IPS DF 19.7 (cell line): ENCODE measurements at regions not wholly inside any gene's neighbourhood (a gene's known extent, or its start where the extent isn't known, plus 50 kb on each side); places are given as distances from the start of the nearest gene placed in this dataset.
A peak's percentile ranks its signal among the peaks of the same experiment; 100 is the strongest.

Source experiments
- DNase-seq: peaks from one replicate; pipeline ENCODE4 v3.0.0-alpha.2; 2013; ENCODE audit warnings: low read depth, low spot score

- no peak for DNase-seq
Measured at GRCh38 chr2:155310589-155310988, 612.1 kb downstream of the KCNJ3 start.

- DNase-seq = no peak
Measured at GRCh38 chr2:155309483-155309882, 611.0 kb downstream of the KCNJ3 start.

DNA sequence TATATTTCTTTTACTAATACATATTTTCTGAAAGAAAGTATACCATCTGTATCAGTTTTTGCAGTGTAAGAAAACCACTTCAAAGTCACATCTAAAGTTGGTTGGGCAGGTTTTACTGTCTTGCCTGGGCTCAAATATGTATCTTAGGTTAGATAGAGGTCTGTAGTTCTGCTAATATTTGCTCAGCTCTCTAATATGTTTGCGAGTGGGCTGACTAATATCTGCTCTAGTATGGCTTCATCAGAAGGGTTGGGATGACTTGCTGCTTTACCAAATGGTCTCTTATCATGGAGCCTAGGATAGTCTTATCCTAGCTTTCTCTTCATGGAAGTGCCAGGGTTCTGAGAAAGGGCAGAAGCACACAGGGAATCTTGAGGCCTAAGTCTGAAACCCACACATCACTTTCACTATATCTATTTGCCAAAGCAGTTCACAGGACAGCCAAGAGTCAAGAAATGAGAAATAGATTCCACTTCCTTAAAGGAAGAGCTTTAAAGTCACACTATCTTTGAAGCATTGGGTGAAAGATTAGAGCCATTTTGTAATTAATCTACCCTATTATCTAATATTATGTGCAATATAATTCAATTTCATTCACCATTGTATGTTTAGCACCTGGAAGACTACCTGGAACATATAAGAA is 610.0 kb downstream of the KCNJ3 start:
- DNase-seq = no peak

- no peak for DNase-seq
Measured at GRCh38 chr2:155301221-155301620, 602.7 kb downstream of the KCNJ3 start.

GRCh38 chr2:155298001-155298400 is 599.5 kb downstream of the KCNJ3 start:
- DNase-seq = no peak

DNA sequence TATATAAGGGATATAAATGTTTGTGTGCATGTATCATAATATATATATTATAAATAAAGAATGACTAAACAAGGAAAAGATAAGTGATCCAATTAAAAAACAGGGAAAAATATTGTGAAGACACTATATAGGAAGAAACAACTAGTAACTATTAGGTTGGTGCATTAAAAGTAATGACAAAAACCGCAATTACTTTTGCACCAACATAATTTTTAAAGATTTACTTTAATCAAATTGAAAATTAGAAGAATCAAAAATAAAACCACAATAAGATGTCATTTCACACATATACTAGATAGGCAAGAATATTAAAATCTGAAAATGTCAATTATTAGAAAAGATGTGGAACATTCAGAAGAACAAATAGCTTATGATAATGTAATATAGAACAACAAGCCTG is 595.9 kb downstream of the KCNJ3 start:
- DNase-seq = no peak

GRCh38 chr2:155281907-155282306 is 583.4 kb downstream of the KCNJ3 start:
- no peak for DNase-seq

- no peak for DNase-seq
Measured at GRCh38 chr2:155273323-155273722, 574.8 kb downstream of the KCNJ3 start.

DNA sequence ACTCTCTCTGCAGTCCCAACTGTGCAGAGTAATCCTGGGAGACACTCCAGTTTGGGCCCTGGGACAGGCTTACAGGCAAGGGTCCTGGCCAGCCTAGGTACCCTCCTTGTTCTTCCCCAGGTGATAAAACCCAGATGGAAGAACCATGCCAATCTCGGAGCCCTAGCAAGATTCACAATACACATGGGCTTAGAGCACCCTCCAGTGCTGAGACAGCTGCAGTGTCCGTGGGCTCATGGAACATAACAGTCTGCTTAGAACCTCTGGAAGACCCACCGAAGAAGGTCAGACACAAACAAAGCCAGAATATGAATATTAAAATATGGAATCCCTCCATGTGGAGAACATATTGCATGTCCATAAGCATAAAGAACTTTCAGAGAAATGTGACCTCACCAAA is 568.1 kb downstream of the KCNJ3 start:
- DNase-seq = no peak

- DNase-seq = no peak
Measured at GRCh38 chr2:155266109-155266508, 567.6 kb downstream of the KCNJ3 start.

- peak; percentile 60 for DNase-seq
Measured at GRCh38 chr2:155256803-155257202, 558.3 kb downstream of the KCNJ3 start.

GRCh38 chr2:155250800-155251199 is 552.3 kb downstream of the KCNJ3 start:
- no peak for DNase-seq

- DNase-seq = no peak
Measured at GRCh38 chr2:155240176-155240575, 541.7 kb downstream of the KCNJ3 start.

- DNase-seq = no peak
Measured at GRCh38 chr2:155235710-155236109, 537.2 kb downstream of the KCNJ3 start.

- no peak for DNase-seq
Measured at GRCh38 chr2:155223781-155224406, 525.4 kb downstream of the KCNJ3 start.

DNA sequence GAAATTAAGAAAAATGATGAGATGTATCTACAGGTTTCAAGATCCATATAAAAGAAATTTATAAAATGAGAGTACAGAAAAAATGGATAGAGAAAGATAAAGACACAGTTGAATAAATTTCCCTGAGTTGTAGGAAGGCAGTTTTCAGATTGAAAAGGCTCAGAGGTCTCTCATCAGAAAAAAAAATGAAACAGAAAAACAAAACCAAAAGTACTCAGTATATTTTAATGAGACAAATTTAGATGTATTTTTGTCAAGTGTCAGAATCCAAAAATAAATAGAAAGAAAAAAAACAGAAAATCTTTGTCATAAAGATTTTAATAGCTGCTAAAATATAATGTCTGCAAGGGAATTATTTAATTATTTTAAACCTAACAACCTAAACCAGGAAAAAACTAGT is 520.5 kb downstream of the KCNJ3 start:
- no peak for DNase-seq

GRCh38 chr2:155218292-155218924 is 519.9 kb downstream of the KCNJ3 start:
- DNase-seq = no peak

DNA sequence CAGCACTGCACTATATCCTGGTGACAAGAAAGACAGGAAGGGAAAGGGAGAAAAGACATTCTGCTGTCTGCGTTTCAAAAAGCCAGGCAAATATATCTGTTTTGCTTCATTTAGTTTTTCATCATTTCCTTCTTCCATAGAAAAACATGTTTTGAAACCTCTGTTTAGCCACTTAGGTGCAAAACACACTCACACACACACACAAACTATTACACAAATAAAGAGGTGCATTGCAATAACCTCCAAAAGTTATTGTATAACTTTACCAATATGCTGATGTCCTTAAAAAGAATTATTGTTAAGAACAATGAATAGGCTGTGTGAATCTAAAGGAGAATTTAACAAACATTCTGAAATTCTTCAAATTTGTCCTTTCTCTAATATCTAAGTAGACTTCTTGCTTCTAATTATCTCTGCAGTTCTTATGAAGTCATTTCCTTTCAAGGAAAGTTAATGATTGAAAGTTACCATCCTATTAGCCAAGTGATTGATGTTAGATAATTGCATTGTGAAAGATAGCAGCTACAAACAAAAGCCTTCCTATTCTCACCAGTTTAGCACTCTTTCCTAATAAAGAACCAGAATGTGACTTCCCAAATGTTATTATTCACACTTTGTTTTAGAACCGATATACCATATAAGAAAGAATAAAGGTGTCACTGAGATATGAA is 516.7 kb downstream of the KCNJ3 start:
- DNase-seq = no peak

GRCh38 chr2:155209696-155210450 is 511.4 kb downstream of the KCNJ3 start:
- DNase-seq = no peak

GRCh38 chr2:155203178-155203577 is 504.7 kb downstream of the KCNJ3 start:
- no peak for DNase-seq

GRCh38 chr2:155200753-155201152 is 502.3 kb downstream of the KCNJ3 start:
- DNase-seq = no peak

- no peak for DNase-seq
Measured at GRCh38 chr2:155190342-155190741, 491.8 kb downstream of the KCNJ3 start.
